AG10803 (cell line): ENCODE measurements at regions not wholly inside any gene's neighbourhood (a gene's known extent, or its start where the extent isn't known, plus 50 kb on each side); places are given as distances from the start of the nearest gene placed in this dataset.
"Not testable (repeated sequence)": the region's sequence is repeated elsewhere in the genome, so short reads cannot be mapped to it uniquely, and the experiment has no call there.

Experiments used
- DNase-seq: peaks from one replicate; pipeline ENCODE4 v3.0.0; 2010; ENCODE audit warnings: low read depth
- H3K4me3 ChIP-seq: 2 replicates; pipeline ENCODE4 v1.5.1; 2011; ENCODE audit warnings: mild to moderate bottlenecking, low read length, control low read depth
- CTCF ChIP-seq: conservative IDR thresholded peaks from 2 replicates; pipeline ENCODE4 v1.5.1; 2011; ENCODE audit warnings: mild to moderate bottlenecking, low read length, control low read depth, inconsistent platforms

DNA sequence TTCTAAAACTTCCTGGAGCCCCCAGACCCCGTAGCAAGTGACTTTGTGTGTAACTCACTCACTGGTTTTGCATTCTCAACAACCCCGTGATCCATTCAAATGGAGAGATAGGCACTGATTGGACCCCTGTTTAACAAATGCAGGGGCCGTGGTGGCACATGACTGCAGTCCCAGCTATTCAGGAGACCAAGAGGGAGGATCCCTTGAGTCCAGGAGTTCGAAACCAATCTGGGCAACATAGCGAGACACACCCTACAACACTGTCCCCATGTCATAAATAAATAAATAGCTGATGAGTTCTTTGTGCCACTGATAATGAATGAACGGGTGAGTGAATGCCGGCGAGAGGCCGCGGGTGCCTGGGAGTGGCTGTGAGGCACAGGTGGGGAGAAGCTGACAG is 59.4 kb upstream of the PAX7 start:
- no peak overlapping the region for H3K4me3 ChIP-seq
- TF ChIP-seq CTCF = no peak
- DNase-seq = no peak

DNA sequence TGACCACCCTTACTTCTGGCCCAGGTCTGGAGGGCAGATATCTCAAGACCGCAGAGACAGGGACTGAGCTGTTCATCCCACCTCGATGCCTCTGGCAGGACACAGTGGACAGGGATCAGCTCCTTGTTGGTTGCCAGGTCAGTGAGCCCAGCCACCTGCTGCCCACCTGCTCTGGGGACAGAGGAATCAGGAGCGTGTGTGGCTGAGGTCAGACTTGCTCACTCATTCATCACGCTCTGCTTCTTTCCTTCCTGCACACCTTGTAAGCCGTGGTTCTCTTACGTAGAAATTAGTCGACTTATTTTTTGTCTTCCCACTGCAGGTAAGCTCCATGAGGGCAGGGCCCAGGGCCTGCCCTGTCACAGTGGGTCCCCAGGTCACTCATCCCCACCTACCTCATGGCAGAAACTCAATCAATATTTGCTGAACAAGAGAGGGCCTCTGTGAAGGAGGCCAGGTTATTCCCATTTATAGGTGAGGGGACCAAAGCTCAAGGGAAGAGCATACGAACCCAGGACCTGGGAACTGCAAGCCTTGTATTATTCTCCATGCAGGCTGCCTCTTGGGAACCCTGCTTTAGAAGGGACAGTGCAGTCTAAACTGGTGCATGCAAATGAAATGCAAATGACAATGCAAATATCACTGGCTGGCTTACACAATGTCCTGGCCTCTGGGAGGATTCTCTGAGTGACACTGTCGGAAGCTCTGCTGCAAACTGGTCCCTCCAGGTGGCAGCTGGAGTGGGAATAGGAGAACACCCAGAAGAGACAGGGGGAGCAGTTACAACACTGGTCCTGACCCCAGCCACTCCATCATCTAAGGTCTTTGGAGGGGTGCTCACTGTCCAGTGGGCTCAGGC is 58.4 kb upstream of the PAX7 start:
- TF ChIP-seq CTCF = no peak
- no peak overlapping the region for H3K4me3 ChIP-seq
- no peak for DNase-seq

- DNase-seq = no peak
- no peak for TF ChIP-seq CTCF
- no peak overlapping the region for H3K4me3 ChIP-seq
Observed at GRCh38 chr1:18573170-18573569, 57.5 kb upstream of the PAX7 start.

- no peak for TF ChIP-seq CTCF
- no peak overlapping the region for H3K4me3 ChIP-seq
- no peak for DNase-seq
Observed at GRCh38 chr1:18574754-18575153, 55.9 kb upstream of the PAX7 start.

DNA sequence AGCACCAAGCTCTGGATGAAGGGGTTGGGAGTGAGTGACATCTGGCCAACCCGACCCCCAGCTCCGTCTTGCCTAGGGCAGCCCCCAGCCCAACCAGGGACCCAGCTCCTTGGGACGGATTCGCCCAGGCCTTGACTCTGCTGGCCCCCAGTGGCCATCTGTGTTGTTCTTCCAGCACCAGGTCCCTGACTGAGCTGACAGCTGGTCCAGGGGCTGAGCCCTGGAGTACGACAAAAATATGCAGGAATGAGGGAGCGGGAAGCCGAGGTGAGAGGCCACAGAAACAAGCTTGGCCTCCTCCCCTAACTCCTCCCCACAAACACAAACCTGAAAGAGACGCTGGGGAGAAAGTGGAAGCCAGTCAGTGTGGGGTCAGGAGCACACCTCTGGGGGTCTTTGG is 55.0 kb upstream of the PAX7 start:
- TF ChIP-seq CTCF = peak; percentile 61
- peak; percentile 13 for DNase-seq
- H3K4me3 ChIP-seq = no peak overlapping the region

GRCh38 chr1:18578271-18578670 is 52.4 kb upstream of the PAX7 start:
- no peak overlapping the region for H3K4me3 ChIP-seq
- no peak for TF ChIP-seq CTCF
- DNase-seq = no peak

GRCh38 chr1:18579267-18579666 is 51.4 kb upstream of the PAX7 start:
- DNase-seq, H3K4me3 ChIP-seq: not testable (repeated sequence)
